IMR-90 (cell line): ENCODE measurements at regions not wholly inside any gene's neighbourhood (a gene's known extent, or its start where the extent isn't known, plus 50 kb on each side); places are given as distances from the start of the nearest gene placed in this dataset.

ENCODE experiments used
- ATAC-seq: fragments of 200-7000 bp; cut with Tn5 transposase; 2 replicates; pipeline ENCODE4 v1.9.1; 2020; ENCODE audit warnings: low read depth, mild to moderate bottlenecking, moderate library complexity
- BruUV-seq: library from RNA; stranded (reverse); fragments of 400-500 nt; replicated peaks from 2 replicates; lab custom pipeline; 2021; lab: Mats Ljungman, UMichigan
- CTCF ChIA-PET: fragments of 300-600 bp; formaldehyde crosslinking; extraction: SDS; loops from one replicate; lab custom pipeline; 2021; ENCODE audit warnings: antibody characterized with exemption; lab: Yijun Ruan, JAX
- POLR2A ChIA-PET: fragments of 300-600 bp; sonication (Branson Sonifier 250); formaldehyde crosslinking; loops from one replicate; lab custom pipeline; 2022; ENCODE audit warnings: antibody characterized with exemption; ENCODE audit not compliant: unreplicated experiment; lab: Charles Lee
- DNase-seq: peaks from one replicate; pipeline ENCODE4 v3.0.0; 2013
- H2AFZ ChIP-seq: replicated peaks from 2 replicates; pipeline ENCODE3; 2013; ENCODE audit warnings: low read length, mild to moderate bottlenecking; ENCODE audit not compliant: poor library complexity
- H2AK5ac ChIP-seq: 2 replicates; pipeline ENCODE4 v1.6.1; 2013; ENCODE audit warnings: low read depth, low read length, inconsistent platforms
- H2AK9ac ChIP-seq: replicated peaks from 2 replicates; pipeline ENCODE3; 2013; ENCODE audit warnings: mild to moderate bottlenecking, low read depth, low read length, moderate library complexity; ENCODE audit not compliant: poor library complexity
- H2BK120ac ChIP-seq: 2 replicates; pipeline ENCODE4 v1.6.1; 2013; ENCODE audit warnings: low read depth, low read length, inconsistent platforms
- H2BK15ac ChIP-seq: 3 replicates; pipeline ENCODE4 v1.6.1; 2013; ENCODE audit warnings: low read depth, low read length, inconsistent platforms
- H2BK20ac ChIP-seq: 2 replicates; pipeline ENCODE4 v1.6.1; 2013; ENCODE audit warnings: low read depth, mild to moderate bottlenecking, inconsistent platforms, low read length, moderate library complexity
- H2BK5ac ChIP-seq: 2 replicates; pipeline ENCODE4 v1.6.1; 2013; ENCODE audit warnings: mild to moderate bottlenecking, low read depth, low read length, inconsistent platforms; ENCODE audit not compliant: poor library complexity, severe bottlenecking
- H3K14ac ChIP-seq: replicated peaks from 2 replicates; pipeline ENCODE4 v1.6.1; 2013; ENCODE audit warnings: low read depth, low read length, inconsistent platforms
- H3K18ac ChIP-seq: 2 replicates; pipeline ENCODE4 v1.6.1; 2013; ENCODE audit warnings: low read depth, low read length, control low read depth
- H3K23ac ChIP-seq: 2 replicates; pipeline ENCODE4 v1.6.1; 2013; ENCODE audit warnings: low read depth, low read length, inconsistent platforms
- H3K27ac ChIP-seq: 2 replicates; pipeline ENCODE4 v1.5.1; 2013; ENCODE audit warnings: mild to moderate bottlenecking, control low read depth, low read length; ENCODE audit not compliant: insufficient read depth
- H3K27me3 ChIP-seq: 2 replicates; pipeline ENCODE4 v1.6.1; 2013; ENCODE audit warnings: low read length; ENCODE audit not compliant: control insufficient read depth, insufficient read depth
- H3K36me3 ChIP-seq: 2 replicates; pipeline ENCODE4 v1.6.1; 2013; ENCODE audit warnings: low read length, mixed read lengths; ENCODE audit not compliant: control insufficient read depth, insufficient read depth
- H3K4ac ChIP-seq: 2 replicates; pipeline ENCODE4 v1.6.1; 2013; ENCODE audit warnings: low read depth, low read length, inconsistent platforms
- H3K4me1 ChIP-seq: 2 replicates; pipeline ENCODE4 v1.6.1; 2013; ENCODE audit warnings: low read length, mixed read lengths; ENCODE audit not compliant: control insufficient read depth, insufficient read depth
- H3K4me2 ChIP-seq: 2 replicates; pipeline ENCODE4 v1.6.1; 2013; ENCODE audit warnings: low read depth, mild to moderate bottlenecking, control low read depth, low read length, moderate library complexity
- H3K4me3 ChIP-seq: 2 replicates; pipeline ENCODE4 v1.5.1; 2013; ENCODE audit warnings: low read depth, mild to moderate bottlenecking, control low read depth, low read length, moderate library complexity; ENCODE audit not compliant: insufficient read depth
- H3K56ac ChIP-seq: 2 replicates; pipeline ENCODE4 v1.6.1; 2013; ENCODE audit warnings: low read length, inconsistent platforms; ENCODE audit not compliant: insufficient read depth; ENCODE audit errors: extremely low read depth
- H3K79me1 ChIP-seq, 2 experiments: 2 replicates each; pipeline ENCODE4 v1.6.1; 2013; ENCODE audit warnings: low read length in 2 of 2, inconsistent platforms in 1 of 2, low read depth in 1 of 2
- H3K9ac ChIP-seq: 2 replicates; pipeline ENCODE4 v1.6.1; 2013; ENCODE audit warnings: low read depth, low read length, control low read depth
- H3K9me1 ChIP-seq: 2 replicates; pipeline ENCODE4 v1.6.1; 2013; ENCODE audit warnings: low read length, inconsistent platforms; ENCODE audit not compliant: insufficient read depth
- H3K9me3 ChIP-seq: 2 replicates; pipeline ENCODE4 v1.6.1; 2013; ENCODE audit warnings: low read length; ENCODE audit not compliant: control insufficient read depth, insufficient read depth
- H4K20me1 ChIP-seq: 2 replicates; pipeline ENCODE4 v1.6.1; 2013; ENCODE audit warnings: low read length, inconsistent platforms; ENCODE audit not compliant: insufficient read depth
- H4K5ac ChIP-seq: 2 replicates; pipeline ENCODE4 v1.6.1; 2013; ENCODE audit warnings: mild to moderate bottlenecking, low read depth, low read length, control low read depth
- H4K8ac ChIP-seq, 2 experiments: 2 replicates each; pipeline ENCODE4 v1.6.1; 2013; ENCODE audit warnings: low read depth in 2 of 2, low read length in 2 of 2, control low read depth in 1 of 2, inconsistent platforms in 1 of 2
- H4K91ac ChIP-seq: 2 replicates; pipeline ENCODE4 v1.6.1; 2013; ENCODE audit warnings: low read depth, low read length, inconsistent platforms; ENCODE audit not compliant: insufficient read depth
- POLR2A ChIP-seq: IDR thresholded peaks from 2 replicates; pipeline ENCODE4 v1.6.1; 2012; ENCODE audit warnings: mild to moderate bottlenecking, low read depth, low read length
- dilution Hi-C: fragments of 300-500 bp; cut with HindIII; formaldehyde crosslinking; loops from one replicate; pipeline ENCODE4 v1.14.3; 2018; ENCODE audit warnings: low sequenced_read_pairs; ENCODE audit not compliant: unreplicated experiment
- in situ Hi-C: fragments of 300-500 bp; cut with MboI; formaldehyde crosslinking; loops from 3 replicates; pipeline ENCODE4 v1.14.3; 2019; ENCODE audit warnings: low sequenced_read_pairs, inconsistent platforms, mixed read lengths
- intact Hi-C: fragments of 100-400 bp; cut with micrococcal nuclease; formaldehyde crosslinking; loops from 2 replicates; pipeline ENCODE4 v1.10.0; 2022

GRCh38 chr16:79697562-79698112 is 97.1 kb upstream of the MAF start:
- H3K36me3 ChIP-seq, result no peaks in the 10 kb centered on the region
- POLR2A ChIA-PET, result no interaction called here

More at GRCh38 chr16:79697562-79698112, 97.1 kb upstream of the MAF start:
- H3K23ac ChIP-seq, result no peak overlapping the region
- H3K4me1 ChIP-seq, result no peaks in the 10 kb centered on the region
- no peak overlapping the region for H4K5ac ChIP-seq
- no peak overlapping the region for H2BK20ac ChIP-seq
- no peak overlapping the region for H2BK5ac ChIP-seq
- no peak overlapping the region for H2AK9ac ChIP-seq
- H3K9me3 ChIP-seq, result peaks cover 5% of the 10 kb centered on the region
- TF ChIP-seq POLR2A, result no peak
- no peak overlapping the region for H3K56ac ChIP-seq
- no peak overlapping the region for H3K14ac ChIP-seq
- H2AK5ac ChIP-seq, result no peak overlapping the region
- no peak overlapping the region for H3K4me3 ChIP-seq
- no peak overlapping the region for H2AFZ ChIP-seq
- no peak overlapping the region for H3K27ac ChIP-seq
- no peak overlapping the region for H3K9ac ChIP-seq
- CTCF ChIA-PET, result interaction anchor here (0.7 kb wide), 1 partner anchor 491 kb away, joined by 3 read pairs; no protein-coding TSS in a partner anchor
- dilution Hi-C loops, result no loop called here
- no peak overlapping the region for H2BK120ac ChIP-seq
- H3K27me3 ChIP-seq, result no peaks in the 10 kb centered on the region
- H3K9me1 ChIP-seq, result no peaks in the 10 kb centered on the region
- no peak overlapping the region for H4K91ac ChIP-seq
- in situ Hi-C loops, result no loop called here
- no peak overlapping the region for H3K18ac ChIP-seq
- H3K4ac ChIP-seq, result no peak overlapping the region
- DNase-seq, result no peak
- intact Hi-C loops, result no loop called here
- H2BK15ac ChIP-seq, result no peak overlapping the region
- no peaks in the 10 kb centered on the region for H4K20me1 ChIP-seq
- BruUV-seq, result no TSS peak
- H4K8ac ChIP-seq, result no peak overlapping the region
- no peaks in the 10 kb centered on the region for H3K79me1 ChIP-seq
- no peak for ATAC-seq
- H3K4me2 ChIP-seq, result no peak overlapping the region
